OCI-LY7 (cell line): ENCODE measurements at regions not wholly inside any gene's neighbourhood (a gene's known extent, or its start where the extent isn't known, plus 50 kb on each side); places are given as distances from the start of the nearest gene placed in this dataset.
"Not testable (repeated sequence)": the region's sequence is repeated elsewhere in the genome, so short reads cannot be mapped to it uniquely, and the experiment has no call there.

Experiments used
- BruUV-seq: library from RNA; stranded (reverse); fragments of 400-500 nt; replicated peaks from 2 replicates; lab custom pipeline; 2021; lab: Mats Ljungman, UMichigan
- CTCF ChIA-PET: fragments of 300-600 bp; sonication (Branson Sonifier 250); formaldehyde crosslinking; loops from one replicate; lab custom pipeline; 2022; ENCODE audit warnings: antibody characterized with exemption; ENCODE audit not compliant: unreplicated experiment; lab: Charles Lee
- POLR2A ChIA-PET: fragments of 300-600 bp; sonication (Branson Sonifier 250); formaldehyde crosslinking; loops from one replicate; lab custom pipeline; 2022; ENCODE audit warnings: antibody characterized with exemption; lab: Charles Lee
- DNase-seq: peaks from one replicate; pipeline ENCODE4 v3.0.0-alpha.2; 2015; ENCODE audit warnings: low spot score
- H2AFZ ChIP-seq: fragments of 200-600 bp; sonication (generic), shearing (Covaris generic); 2 replicates; pipeline ENCODE4 v1.6.1; 2014; ENCODE audit warnings: mild to moderate bottlenecking, antibody characterized with exemption, low read length, moderate library complexity
- H3K27ac ChIP-seq: fragments of 200-600 bp; sonication (generic); 2 replicates; pipeline ENCODE4 v1.5.1; 2014; ENCODE audit warnings: mixed run types, low read depth, mild to moderate bottlenecking, moderate library complexity, low read length, inconsistent platforms; ENCODE audit not compliant: poor library complexity, severe bottlenecking
- H3K36me3 ChIP-seq: fragments of 200-600 bp; sonication (generic); 2 replicates; pipeline ENCODE4 v1.6.1; 2014; ENCODE audit warnings: mild to moderate bottlenecking, antibody characterized with exemption, low read length, moderate library complexity, mixed read lengths; ENCODE audit not compliant: insufficient read depth
- H3K4me1 ChIP-seq: fragments of 200-600 bp; sonication (generic); 2 replicates; pipeline ENCODE4 v1.5.1; 2014; ENCODE audit warnings: mild to moderate bottlenecking, low read length; ENCODE audit not compliant: insufficient read depth, poor library complexity, severe bottlenecking
- H3K4me2 ChIP-seq: fragments of 200-600 bp; sonication (generic); 2 replicates; pipeline ENCODE4 v1.6.1; 2014; ENCODE audit warnings: mild to moderate bottlenecking, low read length
- H3K4me3 ChIP-seq: fragments of 200-600 bp; sonication (generic); 2 replicates; pipeline ENCODE4 v1.5.1; 2014; ENCODE audit warnings: mild to moderate bottlenecking, low read depth, low read length; ENCODE audit not compliant: poor library complexity, severe bottlenecking
- H3K79me2 ChIP-seq: fragments of 200-600 bp; sonication (generic); 2 replicates; pipeline ENCODE4 v1.6.1; 2016; ENCODE audit warnings: low read depth, mild to moderate bottlenecking, low read length, moderate library complexity, mixed read lengths; ENCODE audit not compliant: insufficient read depth
- H3K9me2 ChIP-seq: fragments of 200-600 bp; sonication (generic); 2 replicates; pipeline ENCODE4 v1.6.1; 2016; ENCODE audit warnings: mild to moderate bottlenecking, low read length, mixed read lengths; ENCODE audit not compliant: insufficient read depth
- H3K9me3 ChIP-seq: fragments of 200-600 bp; sonication (generic); 2 replicates; pipeline ENCODE4 v1.6.1; 2014; ENCODE audit warnings: mild to moderate bottlenecking, mixed run types, low read length, mixed read lengths
- H4K20me1 ChIP-seq: fragments of 200-600 bp; sonication (generic); 2 replicates; pipeline ENCODE4 v1.6.1; 2014; ENCODE audit warnings: mild to moderate bottlenecking, antibody characterized with exemption, low read length, moderate library complexity, mixed read lengths; ENCODE audit not compliant: insufficient read depth
- EZH2phosphoT487 ChIP-seq: fragments of 200-600 bp; sonication (generic); IDR thresholded peaks from 2 replicates; pipeline ENCODE4 v1.6.1; 2018; ENCODE audit warnings: low read depth, borderline replicate concordance, mild to moderate bottlenecking, mixed run types, antibody characterized with exemption, low read length, moderate library complexity, mixed read lengths
- intact Hi-C: fragments of 100-400 bp; cut with micrococcal nuclease; formaldehyde crosslinking; loops from one replicate; pipeline ENCODE4 v1.10.0; 2022; ENCODE audit not compliant: unreplicated experiment
- TF ChIP-seq, protein P1 (sequence below): fragments of 200-600 bp; sonication (generic); conservative IDR thresholded peaks from 2 replicates; pipeline ENCODE4 v1.5.1; 2014; ENCODE audit warnings: mild to moderate bottlenecking, antibody characterized with exemption, low read length, moderate library complexity, mixed read lengths

- ChIA-PET POLR2A (no interaction called here), CTCF (no interaction called here)
- intact Hi-C loops, result no loop called here
- Histone ChIP-seq H3K9me2 (no peaks in the 10 kb centered on the region), H2AFZ (no peak overlapping the region), H3K4me1 (no peaks in the 10 kb centered on the region), H3K9me3 (no peaks in the 10 kb centered on the region), H3K4me3 (no peak overlapping the region), H3K79me2 (no peaks in the 10 kb centered on the region), H3K27ac (no peak overlapping the region), H3K4me2 (no peak overlapping the region), H4K20me1 (no peaks in the 10 kb centered on the region), H3K36me3 (no peaks in the 10 kb centered on the region)
- no peak for DNase-seq
- BruUV-seq, result no TSS peak
- no peak for TF ChIP-seq EZH2phosphoT487
- TF ChIP-seq, protein P1, sequence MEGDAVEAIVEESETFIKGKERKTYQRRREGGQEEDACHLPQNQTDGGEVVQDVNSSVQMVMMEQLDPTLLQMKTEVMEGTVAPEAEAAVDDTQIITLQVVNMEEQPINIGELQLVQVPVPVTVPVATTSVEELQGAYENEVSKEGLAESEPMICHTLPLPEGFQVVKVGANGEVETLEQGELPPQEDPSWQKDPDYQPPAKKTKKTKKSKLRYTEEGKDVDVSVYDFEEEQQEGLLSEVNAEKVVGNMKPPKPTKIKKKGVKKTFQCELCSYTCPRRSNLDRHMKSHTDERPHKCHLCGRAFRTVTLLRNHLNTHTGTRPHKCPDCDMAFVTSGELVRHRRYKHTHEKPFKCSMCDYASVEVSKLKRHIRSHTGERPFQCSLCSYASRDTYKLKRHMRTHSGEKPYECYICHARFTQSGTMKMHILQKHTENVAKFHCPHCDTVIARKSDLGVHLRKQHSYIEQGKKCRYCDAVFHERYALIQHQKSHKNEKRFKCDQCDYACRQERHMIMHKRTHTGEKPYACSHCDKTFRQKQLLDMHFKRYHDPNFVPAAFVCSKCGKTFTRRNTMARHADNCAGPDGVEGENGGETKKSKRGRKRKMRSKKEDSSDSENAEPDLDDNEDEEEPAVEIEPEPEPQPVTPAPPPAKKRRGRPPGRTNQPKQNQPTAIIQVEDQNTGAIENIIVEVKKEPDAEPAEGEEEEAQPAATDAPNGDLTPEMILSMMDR, result no peak
Measured at GRCh38 chr1:166693673-166694297, 145.5 kb upstream of the POGK start.

- CTCF ChIA-PET, result no interaction called here
Measured at GRCh38 chr1:166695115-166695514, 144.2 kb upstream of the POGK start.

GRCh38 chr1:166695834-166696233 is 143.4 kb upstream of the POGK start:
- H4K20me1 ChIP-seq, BruUV-seq, H3K9me2 ChIP-seq, H3K36me3 ChIP-seq, H2AFZ ChIP-seq, CTCF ChIA-PET, H3K4me3 ChIP-seq, H3K4me1 ChIP-seq, POLR2A ChIA-PET, DNase-seq, H3K27ac ChIP-seq, H3K9me3 ChIP-seq, H3K4me2 ChIP-seq, intact Hi-C loops, H3K79me2 ChIP-seq: not testable (repeated sequence)

More at GRCh38 chr1:166695115-166695514, 144.2 kb upstream of the POGK start:
- H3K4me1 ChIP-seq, result no peaks in the 10 kb centered on the region
- intact Hi-C loops, result no loop called here
- H4K20me1 ChIP-seq, result no peaks in the 10 kb centered on the region
- TF ChIP-seq EZH2phosphoT487, result no peak
- TF ChIP-seq, protein P1, result no peak
- BruUV-seq, result no TSS peak
- H3K9me2 ChIP-seq, result no peaks in the 10 kb centered on the region
- no peak overlapping the region for H3K4me3 ChIP-seq
- no peaks in the 10 kb centered on the region for H3K9me3 ChIP-seq
- no peak overlapping the region for H3K27ac ChIP-seq
- POLR2A ChIA-PET, result no interaction called here
- no peak for DNase-seq
- no peaks in the 10 kb centered on the region for H3K36me3 ChIP-seq
- no peak overlapping the region for H3K4me2 ChIP-seq
- no peak overlapping the region for H2AFZ ChIP-seq
- no peaks in the 10 kb centered on the region for H3K79me2 ChIP-seq
